ENCODE measurements at regions not wholly inside any gene's neighbourhood (a gene's known extent, or its start where the extent isn't known, plus 50 kb on each side); places are given as distances from the start of the nearest gene placed in this dataset.

- Histone ChIP-seq H3K9me3 (ENCODE audit: low read length) (no peaks in the 10 kb centered on the region), H3K36me3 (ENCODE audit: insufficient read depth, low read length) (no peaks in the 10 kb centered on the region), H3K9me2 (ENCODE audit: insufficient read depth, low read length) (no peaks in the 10 kb centered on the region)
Measured at GRCh38 chr9:89696780-89697179, 92.0 kb downstream of the GADD45G start.

GRCh38 chr9:89697553-89697952, 92.7 kb downstream of the GADD45G start:
- no peak overlapping the region for H3K4me2 ChIP-seq (ENCODE audit: low read length)
- H3K4me3 ChIP-seq (ENCODE audit: low read length), result no peak overlapping the region
- no peaks in the 10 kb centered on the region for H4K20me1 ChIP-seq (ENCODE audit: insufficient read depth)
- no peaks in the 10 kb centered on the region for H3F3A ChIP-seq (ENCODE audit: insufficient read depth, low read length, poor library complexity, severe bottlenecking)
- H3K9ac ChIP-seq (ENCODE audit: low read length), result no peak overlapping the region
- H3K9me2 ChIP-seq (ENCODE audit: insufficient read depth, low read length), result no peaks in the 10 kb centered on the region
- no peaks in the 10 kb centered on the region for H3K79me2 ChIP-seq (replicated peaks; ENCODE audit: insufficient read depth, low read length)
- no peaks in the 10 kb centered on the region for H3K36me3 ChIP-seq (ENCODE audit: insufficient read depth, low read length)
- no peaks in the 10 kb centered on the region for H3K27me3 ChIP-seq (ENCODE audit: insufficient read depth, low read depth, low read length)
- H2AFZ ChIP-seq (ENCODE audit: low read depth, low read length), result no peak overlapping the region
- no peaks in the 10 kb centered on the region for H3K9me3 ChIP-seq (ENCODE audit: low read length)
- no peak overlapping the region for H3K27ac ChIP-seq (ENCODE audit: low read length)
- TF ChIP-seq EP300 (conservative IDR thresholded peaks at IDR 0.05; ENCODE audit: poor library complexity, severe bottlenecking), result no peak
- no peak for TF ChIP-seq REST (IDR thresholded peaks at IDR 0.05; ENCODE audit: borderline replicate concordance)
- no peak for TF ChIP-seq EZH2 (IDR thresholded peaks at IDR 0.05; ENCODE audit: borderline replicate concordance, insufficient read depth, low read length, poor library complexity, severe bottlenecking)
- no peak for TF ChIP-seq RAD21 (conservative IDR thresholded peaks at IDR 0.05)
- TF ChIP-seq CTCF (IDR thresholded peaks at IDR 0.05; ENCODE audit: poor library complexity, severe bottlenecking), result no peak
- no peak for TF ChIP-seq MXI1 (conservative IDR thresholded peaks at IDR 0.05; ENCODE audit: poor library complexity, severe bottlenecking)

More at GRCh38 chr9:89696780-89697179, 92.0 kb downstream of the GADD45G start:
- Histone ChIP-seq H4K20me1 (ENCODE audit: insufficient read depth) (no peaks in the 10 kb centered on the region), H3K79me2 (replicated peaks; ENCODE audit: insufficient read depth, low read length) (no peaks in the 10 kb centered on the region), H3K27me3 (ENCODE audit: insufficient read depth, low read depth, low read length) (no peaks in the 10 kb centered on the region), H2AFZ (ENCODE audit: low read depth, low read length) (no peak overlapping the region), H3K4me3 (ENCODE audit: low read length) (no peak overlapping the region), H3K27ac (ENCODE audit: low read length) (no peak overlapping the region), H3K9ac (ENCODE audit: low read length) (no peak overlapping the region), H3K4me2 (ENCODE audit: low read length) (no peak overlapping the region), H3F3A (ENCODE audit: insufficient read depth, low read length, poor library complexity, severe bottlenecking) (no peaks in the 10 kb centered on the region)
- TF ChIP-seq TAF1 (IDR thresholded peaks at IDR 0.05; ENCODE audit: low read depth), result no peak
- TF ChIP-seq EP300 (conservative IDR thresholded peaks at IDR 0.05; ENCODE audit: poor library complexity, severe bottlenecking), result no peak
- no peak for TF ChIP-seq MXI1 (conservative IDR thresholded peaks at IDR 0.05; ENCODE audit: poor library complexity, severe bottlenecking)
- TF ChIP-seq EZH2 (IDR thresholded peaks at IDR 0.05; ENCODE audit: borderline replicate concordance, insufficient read depth, low read length, poor library complexity, severe bottlenecking), result no peak
- TF ChIP-seq POLR2AphosphoS5 (IDR thresholded peaks at IDR 0.05), result no peak
- TF ChIP-seq CTCF (IDR thresholded peaks at IDR 0.05; ENCODE audit: poor library complexity, severe bottlenecking), result no peak
- TF ChIP-seq RAD21 (conservative IDR thresholded peaks at IDR 0.05), result no peak
- TF ChIP-seq REST (IDR thresholded peaks at IDR 0.05; ENCODE audit: borderline replicate concordance), result no peak
- TF ChIP-seq SMC3 (conservative IDR thresholded peaks at IDR 0.05; ENCODE audit: poor library complexity), result no peak
